Osteoblast (primary cell): ENCODE measurements at regions not wholly inside any gene's neighbourhood (a gene's known extent, or its start where the extent isn't known, plus 50 kb on each side); places are given as distances from the start of the nearest gene placed in this dataset.

Experiments used
- DNase-seq: peaks from one replicate; pipeline ENCODE4 v3.0.0; 2011; ENCODE audit warnings: low spot score, mixed read lengths; ENCODE audit not compliant: insufficient read length; ENCODE audit errors: missing footprints
- H2AFZ ChIP-seq: 2 replicates; pipeline ENCODE4 v1.6.0; 2011; ENCODE audit warnings: mild to moderate bottlenecking, low read length
- H3K27ac ChIP-seq: 2 replicates; pipeline ENCODE4 v1.5.1; 2011; ENCODE audit warnings: mild to moderate bottlenecking, low read depth, low read length, moderate library complexity
- H3K27me3 ChIP-seq: 2 replicates; pipeline ENCODE4 v1.6.0; 2012; ENCODE audit warnings: mild to moderate bottlenecking, control low read depth, inconsistent platforms, low read length, moderate library complexity; ENCODE audit not compliant: insufficient read depth
- H3K36me3 ChIP-seq: 2 replicates; pipeline ENCODE4 v1.5.1; 2011; ENCODE audit warnings: mild to moderate bottlenecking, low read length, control low read depth, moderate library complexity; ENCODE audit not compliant: insufficient read depth
- H3K4me1 ChIP-seq: 2 replicates; pipeline ENCODE4 v1.5.1; 2011; ENCODE audit warnings: mild to moderate bottlenecking, low read length, control low read depth, moderate library complexity; ENCODE audit not compliant: insufficient read depth
- H3K4me2 ChIP-seq: 2 replicates; pipeline ENCODE4 v1.6.0; 2011; ENCODE audit warnings: mild to moderate bottlenecking, low read length; ENCODE audit not compliant: insufficient read depth
- H3K4me3 ChIP-seq: fragments of 200-600 bp; sonication (generic); 3 replicates; pipeline ENCODE4 v1.5.1; 2012; ENCODE audit warnings: mild to moderate bottlenecking, low read length, inconsistent platforms; ENCODE audit not compliant: insufficient read depth
- H3K79me2 ChIP-seq: 2 replicates; pipeline ENCODE4 v1.6.0; 2012; ENCODE audit warnings: mild to moderate bottlenecking, low read length, control low read depth, inconsistent platforms; ENCODE audit not compliant: insufficient read depth
- H3K9me3 ChIP-seq: 2 replicates; pipeline ENCODE4 v1.5.1; 2011; ENCODE audit warnings: low read depth, low read length, control low read depth
- H4K20me1 ChIP-seq: 2 replicates; pipeline ENCODE4 v1.6.0; 2012; ENCODE audit warnings: mild to moderate bottlenecking, low read length, control low read depth; ENCODE audit not compliant: insufficient read depth
- TF ChIP-seq, protein P1 (sequence below): IDR thresholded peaks from 2 replicates; pipeline ENCODE4 v1.5.1; 2011; ENCODE audit warnings: mild to moderate bottlenecking, low read depth, low read length, moderate library complexity; ENCODE audit errors: extremely low read depth

DNA sequence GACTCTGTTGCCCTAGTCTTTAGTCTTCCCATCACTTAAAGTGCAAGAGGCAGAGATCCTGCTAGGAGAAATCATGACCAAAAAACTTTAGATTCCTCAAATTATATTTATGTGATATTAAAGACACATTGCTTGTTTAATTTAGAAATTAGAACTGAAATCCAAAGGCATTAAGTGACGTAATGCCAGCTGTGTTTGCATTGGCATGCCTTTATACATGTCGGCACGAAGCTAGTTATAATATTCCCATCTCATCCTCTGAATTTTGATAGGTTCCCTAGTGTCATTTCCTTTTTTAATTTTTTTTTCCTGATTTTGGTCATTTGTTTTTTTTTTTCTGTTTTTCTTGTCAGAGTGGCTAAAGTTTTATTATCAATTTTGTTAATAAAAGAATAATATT is 203.5 kb upstream of the ZBTB20 start:
- Histone ChIP-seq H3K27ac (peak overlapping the region; percentile 42), H3K79me2 (no peaks in the 10 kb centered on the region), H3K9me3 (no peaks in the 10 kb centered on the region), H4K20me1 (no peaks in the 10 kb centered on the region), H3K36me3 (no peaks in the 10 kb centered on the region), H3K4me1 (peaks cover 7% of the 10 kb centered on the region), H3K4me2 (peak overlapping the region; percentile 47), H2AFZ (peak overlapping the region; percentile 53), H3K4me3 (no peak overlapping the region), H3K27me3 (no peaks in the 10 kb centered on the region)
- TF ChIP-seq, protein P1, sequence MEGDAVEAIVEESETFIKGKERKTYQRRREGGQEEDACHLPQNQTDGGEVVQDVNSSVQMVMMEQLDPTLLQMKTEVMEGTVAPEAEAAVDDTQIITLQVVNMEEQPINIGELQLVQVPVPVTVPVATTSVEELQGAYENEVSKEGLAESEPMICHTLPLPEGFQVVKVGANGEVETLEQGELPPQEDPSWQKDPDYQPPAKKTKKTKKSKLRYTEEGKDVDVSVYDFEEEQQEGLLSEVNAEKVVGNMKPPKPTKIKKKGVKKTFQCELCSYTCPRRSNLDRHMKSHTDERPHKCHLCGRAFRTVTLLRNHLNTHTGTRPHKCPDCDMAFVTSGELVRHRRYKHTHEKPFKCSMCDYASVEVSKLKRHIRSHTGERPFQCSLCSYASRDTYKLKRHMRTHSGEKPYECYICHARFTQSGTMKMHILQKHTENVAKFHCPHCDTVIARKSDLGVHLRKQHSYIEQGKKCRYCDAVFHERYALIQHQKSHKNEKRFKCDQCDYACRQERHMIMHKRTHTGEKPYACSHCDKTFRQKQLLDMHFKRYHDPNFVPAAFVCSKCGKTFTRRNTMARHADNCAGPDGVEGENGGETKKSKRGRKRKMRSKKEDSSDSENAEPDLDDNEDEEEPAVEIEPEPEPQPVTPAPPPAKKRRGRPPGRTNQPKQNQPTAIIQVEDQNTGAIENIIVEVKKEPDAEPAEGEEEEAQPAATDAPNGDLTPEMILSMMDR: no peak
- DNase-seq: no peak

DNA sequence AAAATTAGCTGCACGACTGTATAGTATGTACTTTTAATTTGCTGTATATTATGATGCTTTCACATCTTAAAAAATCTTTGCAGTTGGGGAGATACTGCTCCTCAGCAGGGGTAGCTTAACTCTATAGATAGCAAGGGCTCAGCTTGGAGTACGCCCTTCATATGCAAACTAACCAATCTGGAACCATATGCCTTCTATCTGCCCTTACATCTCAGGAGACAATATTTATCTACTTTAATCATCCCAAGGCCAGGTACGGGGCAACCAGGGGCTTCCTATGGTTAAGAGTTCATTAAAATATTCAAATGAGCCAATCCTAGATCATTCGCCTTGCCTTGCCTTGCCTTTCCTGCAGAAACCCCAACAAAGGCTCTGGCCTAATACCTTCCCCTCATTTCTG is 204.1 kb upstream of the ZBTB20 start:
- no peak overlapping the region for H3K4me2 ChIP-seq
- H2AFZ ChIP-seq: no peak overlapping the region
- no peaks in the 10 kb centered on the region for H3K36me3 ChIP-seq

DNA sequence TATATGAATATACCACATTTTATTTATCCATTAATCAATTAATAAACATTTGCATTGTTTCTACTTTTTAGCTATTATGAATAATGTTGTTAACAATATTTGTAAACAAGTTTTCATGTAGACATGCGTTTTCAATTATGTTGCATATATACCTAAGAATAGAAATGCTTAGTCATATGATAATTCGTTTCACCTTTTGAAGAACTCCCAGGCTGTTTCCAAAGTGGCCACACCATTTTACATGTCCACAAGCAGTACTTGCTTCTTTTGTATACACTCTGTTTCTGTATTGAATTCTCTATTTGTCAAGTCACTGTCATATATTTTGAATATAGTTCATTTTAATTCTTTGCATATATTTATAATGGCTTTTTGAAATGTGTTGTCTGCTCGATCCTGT is 206.9 kb upstream of the ZBTB20 start:
- H3K4me3 ChIP-seq: no peak overlapping the region
- H4K20me1 ChIP-seq: no peaks in the 10 kb centered on the region
- H3K27me3 ChIP-seq: no peaks in the 10 kb centered on the region
- H3K79me2 ChIP-seq: no peaks in the 10 kb centered on the region
- no peak overlapping the region for H3K4me2 ChIP-seq
- peaks cover 7% of the 10 kb centered on the region for H3K4me1 ChIP-seq
- H3K27ac ChIP-seq: no peak overlapping the region
- H3K36me3 ChIP-seq: no peaks in the 10 kb centered on the region
- TF ChIP-seq, protein P1: no peak
- DNase-seq: no peak
- H3K9me3 ChIP-seq: no peaks in the 10 kb centered on the region
- H2AFZ ChIP-seq: no peak overlapping the region

More for the DNA sequence above, 204.1 kb upstream of the ZBTB20 start:
- H4K20me1 ChIP-seq: no peaks in the 10 kb centered on the region
- H3K27ac ChIP-seq: no peak overlapping the region
- no peaks in the 10 kb centered on the region for H3K79me2 ChIP-seq
- no peaks in the 10 kb centered on the region for H3K27me3 ChIP-seq
- TF ChIP-seq, protein P1: no peak
- no peak for DNase-seq
- peaks cover 7% of the 10 kb centered on the region for H3K4me1 ChIP-seq
- H3K9me3 ChIP-seq: no peaks in the 10 kb centered on the region
- H3K4me3 ChIP-seq: no peak overlapping the region

DNA sequence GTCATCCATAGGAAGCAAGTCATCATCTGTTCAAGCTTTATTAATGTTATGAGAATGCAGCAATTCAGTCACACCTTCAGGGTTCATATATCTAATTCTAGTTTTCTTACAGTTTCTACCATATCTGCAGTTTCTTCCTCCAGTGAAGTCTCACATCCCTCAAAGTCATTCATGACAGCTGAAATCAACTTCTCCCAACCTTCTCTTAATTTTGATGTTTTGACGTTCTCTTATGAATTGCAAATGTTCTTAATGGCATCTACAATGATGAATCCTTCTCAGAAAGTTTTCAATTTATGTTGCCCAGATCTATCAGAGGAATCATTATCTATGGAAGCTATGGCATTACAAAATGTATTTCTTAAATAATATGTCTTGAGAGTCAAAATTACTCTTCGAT is 210.4 kb upstream of the ZBTB20 start:
- no peaks in the 10 kb centered on the region for H3K79me2 ChIP-seq
- no peaks in the 10 kb centered on the region for H3K27me3 ChIP-seq
- H3K4me1 ChIP-seq: no peaks in the 10 kb centered on the region
- TF ChIP-seq, protein P1: no peak
- no peak overlapping the region for H3K4me3 ChIP-seq
- H2AFZ ChIP-seq: no peak overlapping the region
- H3K9me3 ChIP-seq: no peaks in the 10 kb centered on the region
- H3K36me3 ChIP-seq: no peaks in the 10 kb centered on the region
- no peak overlapping the region for H3K4me2 ChIP-seq
- no peak overlapping the region for H3K27ac ChIP-seq
- H4K20me1 ChIP-seq: no peaks in the 10 kb centered on the region
- no peak for DNase-seq
